Ovary (tissue), 7 donors: ENCODE measurements at regions not wholly inside any gene's neighbourhood (a gene's known extent, or its start where the extent isn't known, plus 50 kb on each side); places are given as distances from the start of the nearest gene placed in this dataset.

ENCODE experiments used
- DNase-seq, 5 donors: peaks; one replicate each; pipeline ENCODE4 v3.0.0-alpha.2; 2019 to 2020
- H3K27ac ChIP-seq, 2 donors: fragments of 200-600 bp; one replicate each; pipeline versions ENCODE4 v1.5.1 to v1.8.0; 2019 to 2022
- H3K27me3 ChIP-seq: fragments of 200-600 bp; one replicate; pipeline ENCODE4 v1.8.0; 2022
- H3K36me3 ChIP-seq: fragments of 200-600 bp; sonication (generic); one replicate; pipeline ENCODE4 v1.5.1; 2019
- H3K4me1 ChIP-seq: one replicate; pipeline ENCODE4 v1.8.1; 2013; ENCODE audit warnings: mild to moderate bottlenecking, moderate library complexity; ENCODE audit not compliant: insufficient read depth
- H3K4me3 ChIP-seq: fragments of 200-600 bp; sonication (generic); one replicate; pipeline ENCODE4 v1.5.1; 2017
- H3K9me3 ChIP-seq, 2 donors: fragments of 200-600 bp in 1 of 2; sonication (generic) in 1 of 2; one replicate each; pipeline versions ENCODE4 v1.5.1 to v1.8.1; 2013 to 2019; ENCODE audit warnings: mild to moderate bottlenecking in 1 of 2, moderate library complexity in 1 of 2
- CTCF ChIP-seq, 3 donors: fragments of 450-650 bp in 2 of 3; fragments of 200-600 bp in 1 of 3; IDR thresholded peaks; one replicate each; pipeline versions ENCODE4 v1.5.1 to v1.8.0; 2016 to 2022; ENCODE audit warnings: antibody characterized with exemption in 3 of 3, mild to moderate bottlenecking in 1 of 3
- EP300 ChIP-seq: sonication (generic); formaldehyde crosslinking; IDR thresholded peaks from one replicate; pipeline ENCODE4 v1.6.1; 2017; ENCODE audit warnings: antibody characterized with exemption
- POLR2A ChIP-seq: fragments of 450-650 bp; IDR thresholded peaks from one replicate; pipeline ENCODE4 v1.6.1; 2017; ENCODE audit warnings: antibody characterized with exemption, mild to moderate bottlenecking, moderate library complexity
- WGBS, 3 donors: extraction: QIAGEN DNeasy Blood & Tissue Kit in 1 of 3; methylation state at CpG; one replicate each; pipeline versions ENCODE4 v1.1.5 to v1.1.7; 2013 to 2017; 5-methylcytosine and 5-hydroxymethylcytosine counted together
- intact Hi-C, 4 donors: fragments of 100-400 bp; cut with DNase I; formaldehyde crosslinking; loops; one replicate each; pipeline versions ENCODE4 v1.11.0 to v1.15.1; 2022 to 2023
- donor health status: DM: no; HTN: no; CAD: no; lungs with moderate emphysema.
- donor health status: DM: no; HTN: no; CAD: no.
- donor health status: Bipolar disorder and iron deficiency.
- donor health status: DM: no; HTN: no; CAD: no.
- donor health status: DM: yes; HTN: yes; CAD: no.

DNA sequence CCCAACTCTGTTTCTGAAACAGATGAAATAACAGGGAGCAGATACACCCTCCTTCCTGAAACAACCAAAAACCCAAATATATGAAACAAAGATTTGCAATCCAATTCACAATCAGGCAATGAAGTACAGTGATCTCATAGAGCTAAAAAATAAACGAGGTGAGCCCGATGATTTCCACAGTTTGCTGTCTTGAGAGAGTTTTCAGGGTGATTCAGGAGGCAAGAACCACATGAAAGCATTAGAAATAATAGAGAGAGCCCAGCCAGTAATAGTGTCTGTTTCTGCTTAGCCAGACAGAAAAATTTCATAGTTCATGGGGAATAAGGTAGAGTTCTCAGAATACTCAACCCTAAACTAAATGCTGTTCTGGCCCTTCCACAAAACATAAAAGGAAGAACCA is 296.2 kb downstream of the PDHA2 start:
- Histone ChIP-seq H3K4me1 (no peaks in the 10 kb centered on the region), H3K27ac (no peak overlapping the region), H3K27me3 (no peaks in the 10 kb centered on the region), H3K4me3 (no peak overlapping the region), H3K9me3 (no peaks in the 10 kb centered on the region), H3K36me3 (no peaks in the 10 kb centered on the region)
- intact Hi-C loops, result no loop called here
- 57 to 77% (median 64%) methylated on average over 2 of the region's 2 CpGs for WGBS, 3 donors
- DNase-seq, result no peak
- TF ChIP-seq CTCF (IDR thresholded peaks at IDR 0.05) (no peak), POLR2A (no peak), EP300 (no peak)

DNA sequence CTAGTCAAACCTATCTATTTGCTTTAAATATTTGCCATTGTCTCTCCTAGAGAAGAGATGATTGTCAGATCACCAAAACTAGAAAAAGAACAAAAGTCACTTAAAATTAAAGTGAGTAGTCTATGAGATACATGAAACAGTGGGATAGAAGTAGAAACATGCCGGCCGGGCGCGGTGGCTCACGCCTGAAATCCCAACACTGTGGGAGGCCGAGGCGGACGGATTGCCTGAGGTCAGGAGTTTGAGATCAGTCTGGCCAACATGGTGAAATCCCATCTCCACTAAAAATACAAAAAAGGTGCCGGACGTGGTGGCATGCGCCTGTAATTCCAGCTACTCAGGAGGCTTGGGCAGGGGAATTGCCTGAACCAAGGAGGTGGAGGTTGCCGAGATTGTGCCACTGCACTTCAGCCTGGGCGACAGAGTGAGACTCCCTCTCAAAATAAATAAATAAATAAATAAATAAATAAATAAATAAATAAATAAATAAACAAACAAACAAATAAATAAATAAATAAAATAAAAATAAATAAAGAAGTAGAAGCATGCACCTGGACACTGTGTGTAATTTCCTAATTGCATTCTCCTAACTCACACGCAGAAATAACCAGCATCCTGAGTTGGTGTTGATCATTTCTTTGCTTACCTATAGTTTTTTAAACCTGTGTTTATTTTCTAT is 299.5 kb downstream of the PDHA2 start:
- no peaks in the 10 kb centered on the region for H3K36me3 ChIP-seq
- H3K4me1 ChIP-seq, result no peaks in the 10 kb centered on the region
- H3K27me3 ChIP-seq, result no peaks in the 10 kb centered on the region
- TF ChIP-seq POLR2A (no peak), CTCF (IDR thresholded peaks at IDR 0.05) (no peak), EP300 (no peak)
- H3K27ac ChIP-seq, result no peak overlapping the region
- no peak overlapping the region for H3K4me3 ChIP-seq
- intact Hi-C loops, result no loop called here
- no peaks in the 10 kb centered on the region for H3K9me3 ChIP-seq
- WGBS, 3 donors, result 97% methylated on average over 14 of the region's 14 CpGs
- no peak for DNase-seq

DNA sequence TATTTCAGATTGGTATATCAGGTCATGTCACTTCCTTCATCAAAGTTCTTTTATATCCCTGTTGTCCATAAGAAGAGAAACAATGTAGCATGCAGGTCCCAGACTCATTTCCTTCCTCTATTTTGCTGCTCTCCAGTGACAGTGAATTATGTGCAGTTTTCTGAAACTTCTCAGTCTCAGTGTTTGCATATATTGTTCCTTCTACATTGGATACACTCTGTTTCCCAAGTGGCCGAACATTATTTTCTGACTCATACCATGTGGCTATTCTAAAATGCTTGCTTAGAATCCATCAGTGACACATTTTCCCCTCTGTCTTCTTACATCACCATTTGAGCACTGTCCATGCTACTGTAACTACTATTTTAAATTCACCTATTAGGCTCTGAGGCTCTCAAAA is 305.7 kb downstream of the PDHA2 start:
- Histone ChIP-seq H3K4me3 (no peak overlapping the region), H3K4me1 (no peaks in the 10 kb centered on the region), H3K27ac (no peak overlapping the region), H3K9me3 (no peaks in the 10 kb centered on the region), H3K36me3 (no peaks in the 10 kb centered on the region), H3K27me3 (no peaks in the 10 kb centered on the region)
- intact Hi-C loops, result no loop called here
- no peak for DNase-seq
- 49 to 71% (median 63%) methylated on average over 1 of the region's 1 CpG for WGBS, 3 donors
- TF ChIP-seq CTCF (IDR thresholded peaks at IDR 0.05), result no peak
- no peak for TF ChIP-seq POLR2A
- TF ChIP-seq EP300, result no peak

- DNase-seq, result no peak
- Histone ChIP-seq H3K4me3 (no peak overlapping the region), H3K9me3 (no peaks in the 10 kb centered on the region), H3K4me1 (no peaks in the 10 kb centered on the region), H3K27me3 (no peaks in the 10 kb centered on the region), H3K36me3 (no peaks in the 10 kb centered on the region), H3K27ac (no peak overlapping the region)
- intact Hi-C loops, result no loop called here
- TF ChIP-seq CTCF (IDR thresholded peaks at IDR 0.05), result no peak
- no peak for TF ChIP-seq EP300
- no peak for TF ChIP-seq POLR2A
Observed at GRCh38 chr4:96146686-96147085, 306.8 kb downstream of the PDHA2 start.

- intact Hi-C loops, result no loop called here
- no peak for DNase-seq
- Histone ChIP-seq H3K4me1 (no peaks in the 10 kb centered on the region), H3K36me3 (no peaks in the 10 kb centered on the region), H3K27ac (no peak overlapping the region), H3K4me3 (no peak overlapping the region), H3K9me3 (no peaks in the 10 kb centered on the region), H3K27me3 (no peaks in the 10 kb centered on the region)
- TF ChIP-seq POLR2A, result no peak
- TF ChIP-seq CTCF (IDR thresholded peaks at IDR 0.05), result no peak
- no peak for TF ChIP-seq EP300
- 88 to 95% (median 92%) methylated on average over 6 of the region's 6 CpGs for WGBS, 3 donors
Observed at GRCh38 chr4:96149894-96150293, 310.0 kb downstream of the PDHA2 start.
